HEK293 (cell line): ENCODE measurements at regions not wholly inside any gene's neighbourhood (a gene's known extent, or its start where the extent isn't known, plus 50 kb on each side); places are given as distances from the start of the nearest gene placed in this dataset.

Experiments
- CTCF ChIP-seq: fragments of 450-650 bp; formaldehyde crosslinking; IDR thresholded peaks from 2 replicates; pipeline ENCODE4 v1.5.1; 2016; ENCODE audit warnings: missing biosample characterization, missing genetic modification characterization
- PRDM2 ChIP-seq: fragments of 450-650 bp; formaldehyde crosslinking; IDR thresholded peaks from 2 replicates; pipeline ENCODE4 v1.5.1; 2016; ENCODE audit warnings: missing biosample characterization, missing genetic modification characterization, borderline replicate concordance
- ZBTB26 ChIP-seq: fragments of 450-650 bp; formaldehyde crosslinking; optimal IDR thresholded peaks from 2 replicates; pipeline ENCODE3; 2016; ENCODE audit warnings: missing biosample characterization, mild to moderate bottlenecking, missing genetic modification characterization
- ZNF157 ChIP-seq: fragments of 450-650 bp; formaldehyde crosslinking; IDR thresholded peaks from 2 replicates; pipeline ENCODE4 v1.5.1; 2016; ENCODE audit warnings: missing biosample characterization, missing genetic modification characterization
- ZNF280D ChIP-seq: fragments of 450-650 bp; formaldehyde crosslinking; IDR thresholded peaks from 2 replicates; pipeline ENCODE4 v1.5.1; 2016; ENCODE audit warnings: missing biosample characterization, missing genetic modification characterization

- TF ChIP-seq ZNF157 (tag by site-specific recombination) (no peak), CTCF (no peak), ZNF280D (tag by site-specific recombination) (no peak), PRDM2 (no peak), ZBTB26 (tag by site-specific recombination) (no peak)
Observed at GRCh38 chr4:63123441-63123840, 1285.8 kb downstream of the TECRL start.
